GM19025 (cell line): ENCODE measurements at regions not wholly inside any gene's neighbourhood (a gene's known extent, or its start where the extent isn't known, plus 50 kb on each side); places are given as distances from the start of the nearest gene placed in this dataset.
"Not testable (repeated sequence)": the region's sequence is repeated elsewhere in the genome, so short reads cannot be mapped to it uniquely, and the experiment has no call there.

Experiments used
- ATAC-seq: cut with Tn5 transposase; IDR thresholded peaks from one replicate; pipeline ENCODE4 v1.9.1; 2021; ENCODE audit warnings: mild to moderate bottlenecking, low read depth, moderate library complexity; ENCODE audit not compliant: unreplicated experiment

DNA sequence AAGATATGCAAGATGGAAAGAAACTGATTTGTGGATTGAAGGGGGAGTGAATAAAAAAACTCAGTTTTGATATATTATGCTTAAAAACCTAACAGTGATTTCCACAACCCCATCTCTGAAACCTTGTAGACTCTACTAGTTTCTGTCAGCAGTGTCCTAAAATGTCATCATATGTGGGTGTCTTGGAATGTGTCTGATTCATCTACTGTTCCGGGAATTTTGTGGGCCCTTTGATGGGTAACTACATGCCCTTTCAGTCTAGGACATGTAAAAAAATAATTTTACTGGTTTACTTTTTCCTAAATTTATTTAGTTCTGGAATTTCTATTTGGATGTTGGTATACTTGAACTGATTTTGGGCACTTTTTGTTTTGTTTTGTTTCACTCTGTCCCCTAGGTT is 118.9 kb upstream of the NMUR2 start:
- no peak for ATAC-seq

DNA sequence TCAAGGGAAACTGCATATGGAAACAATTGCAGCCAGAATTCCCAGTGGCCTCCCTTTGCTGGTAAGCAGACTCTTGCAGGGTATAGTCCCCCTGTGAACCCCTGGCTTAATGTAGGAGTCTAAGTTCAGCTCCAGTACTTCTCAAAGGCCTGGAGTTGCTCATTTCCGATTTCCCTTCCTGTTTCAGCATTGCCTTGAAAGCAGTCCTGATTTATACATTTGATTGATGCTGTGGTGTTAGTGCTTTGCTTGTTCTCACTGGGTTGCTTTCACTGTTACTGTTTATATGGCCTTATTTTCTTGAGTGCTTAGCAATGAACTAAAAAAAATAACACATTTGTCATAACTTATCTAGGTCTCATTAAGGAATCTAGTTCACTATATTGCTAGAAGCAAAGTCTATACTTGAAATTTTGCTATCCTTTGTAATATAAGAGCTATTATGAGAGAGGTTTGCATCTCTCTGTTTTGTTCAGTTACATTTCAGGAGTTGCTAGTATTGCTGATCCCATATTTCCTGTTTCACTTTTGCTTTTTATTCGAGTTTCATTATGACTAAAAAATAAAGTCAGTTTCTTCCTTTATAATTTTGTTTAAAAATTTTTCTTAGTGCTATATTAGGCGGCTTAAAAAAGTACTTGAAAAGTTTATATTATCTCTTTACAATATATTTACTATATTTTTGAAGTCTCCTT is 122.4 kb upstream of the NMUR2 start:
- no peak for ATAC-seq

DNA sequence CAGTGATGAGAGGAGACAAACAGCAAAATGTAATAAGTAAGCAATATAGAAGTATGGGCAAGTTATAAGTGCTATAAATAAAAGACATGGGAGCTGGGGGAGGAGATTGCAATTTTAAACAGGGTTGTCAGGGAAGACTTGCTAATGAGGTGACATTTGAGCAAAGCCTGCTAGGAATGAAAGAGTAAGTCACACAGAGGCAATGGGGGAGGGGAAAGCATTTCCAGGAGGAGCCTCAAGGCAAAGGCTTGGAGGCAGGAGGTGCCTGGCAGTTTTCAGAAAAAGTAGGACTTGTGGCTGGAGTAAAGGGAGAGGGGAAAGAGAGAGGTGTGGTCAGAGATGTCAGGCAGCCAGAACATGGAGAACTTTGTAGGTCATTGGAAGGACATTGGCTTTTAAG is 124.4 kb upstream of the NMUR2 start:
- ATAC-seq, result no peak

DNA sequence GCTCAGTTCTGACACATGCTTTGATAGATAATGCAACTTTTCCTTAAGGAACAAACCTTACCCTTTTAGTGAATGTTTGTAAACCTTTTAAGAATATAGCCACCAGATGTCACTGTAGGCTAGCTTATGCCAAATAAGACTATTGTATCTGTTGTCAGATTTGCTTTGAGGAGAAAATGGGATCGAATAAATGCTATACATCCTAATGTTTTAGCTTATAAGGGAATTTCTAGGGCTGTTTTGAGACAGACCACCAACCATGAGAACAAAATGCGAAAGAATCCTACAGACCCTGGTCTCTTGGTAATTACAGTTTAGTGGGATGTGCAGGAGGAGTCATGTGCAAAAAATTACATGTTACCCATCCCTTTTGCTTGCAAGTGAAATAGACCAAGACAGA is 127.6 kb upstream of the NMUR2 start:
- ATAC-seq, result no peak

DNA sequence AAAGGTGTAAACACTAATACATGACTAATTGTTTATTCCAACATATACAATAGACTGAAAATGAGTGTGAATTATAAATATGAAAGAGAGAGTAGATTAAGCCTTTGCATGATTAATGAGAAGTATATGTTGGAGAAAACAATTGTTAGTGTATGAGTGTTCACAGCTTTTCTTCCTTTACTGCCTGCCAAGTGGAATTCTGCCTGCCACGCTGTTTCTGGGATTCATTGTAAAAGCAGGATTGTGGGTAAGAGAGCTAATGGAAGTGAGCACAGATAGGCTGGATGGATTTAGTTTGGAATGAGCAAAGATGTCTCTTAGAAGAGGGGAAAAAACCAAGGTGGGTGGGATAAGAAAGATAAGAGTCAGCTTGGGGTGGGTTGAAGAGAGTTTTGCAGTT is 129.6 kb upstream of the NMUR2 start:
- ATAC-seq, result no peak

DNA sequence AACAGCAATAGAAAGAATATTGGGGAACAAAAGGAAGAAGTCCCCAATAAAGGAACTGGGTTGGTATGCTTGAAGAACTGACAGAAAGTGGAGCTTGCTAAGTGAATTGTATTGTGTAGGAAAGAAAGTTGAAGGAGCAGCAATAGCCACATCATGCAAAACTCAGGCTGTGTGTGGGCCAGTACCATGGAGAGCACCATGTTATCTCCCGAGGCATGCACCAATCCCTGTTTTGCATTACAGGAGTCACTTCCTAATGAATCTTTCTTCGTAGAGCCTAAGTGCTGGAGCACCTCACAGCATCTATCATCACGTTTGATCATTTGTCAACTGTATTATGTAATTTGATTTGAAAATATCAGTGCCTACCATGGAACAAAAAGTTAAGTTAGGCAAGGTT is 137.7 kb upstream of the NMUR2 start:
- ATAC-seq, result no peak

DNA sequence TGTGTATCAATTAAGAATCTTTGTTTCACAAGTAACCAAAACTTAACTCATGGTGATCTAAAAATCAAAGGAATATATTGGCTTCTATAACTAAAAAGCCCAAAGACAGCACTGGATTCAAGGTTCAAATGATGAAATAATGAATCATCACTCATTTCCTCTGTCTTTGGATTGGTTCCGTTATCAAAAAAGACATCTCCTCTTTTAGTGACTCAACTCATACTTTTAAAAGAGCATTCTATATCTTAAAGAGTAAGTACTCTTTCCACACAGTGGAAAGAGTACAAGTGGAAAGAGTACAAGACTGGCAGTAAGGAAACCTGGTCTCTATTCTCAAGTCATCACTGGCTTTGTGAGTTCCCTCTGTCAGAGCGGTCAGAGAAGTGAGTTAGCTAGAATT is 141.4 kb upstream of the NMUR2 start:
- no peak for ATAC-seq

DNA sequence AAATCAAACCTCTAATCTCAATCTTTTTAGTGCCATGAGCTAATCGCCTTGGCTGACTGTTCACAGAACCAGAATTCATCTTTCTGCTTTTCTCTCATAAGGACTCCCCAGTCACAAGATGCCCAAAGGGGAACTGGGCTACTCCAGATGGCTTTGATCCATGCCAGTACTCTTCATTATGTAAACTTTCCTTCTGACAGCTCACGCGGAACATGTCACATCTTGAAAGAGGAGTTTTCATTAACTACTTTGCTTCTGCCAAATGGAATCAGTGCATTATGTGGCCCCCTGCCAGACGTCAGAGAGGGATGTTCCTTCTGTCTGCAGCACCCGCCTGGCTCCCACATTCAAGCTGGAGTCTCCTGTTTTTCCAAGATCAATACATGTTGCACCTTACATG is 142.1 kb upstream of the NMUR2 start:
- no peak for ATAC-seq

DNA sequence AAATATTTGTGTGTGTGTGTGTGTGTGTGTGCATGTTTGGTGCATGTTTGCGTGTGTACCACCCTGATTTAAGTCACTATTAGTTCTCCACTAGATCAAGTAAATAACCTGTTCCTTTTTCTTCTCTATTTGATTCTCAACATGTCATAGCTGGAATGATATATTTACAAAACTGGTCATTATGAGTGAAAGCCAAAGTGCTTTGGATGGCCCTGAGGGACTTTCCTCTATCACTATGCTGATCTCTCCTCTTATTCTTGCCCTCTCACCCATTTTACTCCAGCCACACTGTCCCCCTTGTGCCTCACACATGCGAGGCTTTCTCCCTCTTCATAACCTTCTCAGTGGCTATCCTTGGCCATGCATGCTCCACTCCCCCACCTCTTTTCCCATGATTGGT is 144.6 kb upstream of the NMUR2 start:
- no peak for ATAC-seq

DNA sequence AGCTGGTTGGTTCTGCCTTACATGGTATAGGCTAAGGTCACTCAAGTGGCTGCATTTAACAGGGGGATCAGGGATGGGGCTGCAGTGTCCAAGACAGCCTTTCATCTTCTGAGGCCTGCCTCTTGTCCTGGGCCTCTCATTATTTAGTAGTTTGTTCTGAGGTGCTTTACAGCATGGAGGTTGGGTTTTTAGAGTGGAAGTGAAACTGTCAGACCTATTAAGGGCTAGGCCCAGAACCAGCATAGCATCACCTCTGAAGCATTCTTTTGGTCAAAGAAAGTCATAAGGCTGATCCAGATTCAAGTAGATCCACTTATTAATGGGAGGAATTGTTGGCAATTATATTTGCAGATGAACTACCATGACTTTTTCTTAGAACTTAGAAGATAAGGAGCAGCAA is 146.0 kb upstream of the NMUR2 start:
- no peak for ATAC-seq

DNA sequence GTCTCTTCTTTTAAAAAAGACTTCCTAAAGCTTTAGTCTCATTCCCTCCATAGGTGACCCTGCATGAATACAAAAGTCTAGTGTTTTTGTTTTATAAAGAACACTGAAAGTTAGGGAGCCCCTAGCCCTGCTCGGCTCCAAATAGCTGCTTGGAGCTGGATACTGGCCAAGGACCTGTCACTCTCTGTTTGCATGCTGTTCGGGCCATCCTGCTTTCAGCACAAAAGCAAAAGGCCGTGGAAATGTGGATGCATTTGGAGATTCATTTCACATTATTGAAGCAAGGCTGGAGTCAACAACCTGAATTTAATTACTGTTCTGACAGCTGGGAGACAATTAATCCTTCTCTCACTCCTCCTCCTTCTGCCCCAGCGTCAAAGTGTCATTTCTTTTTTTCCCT is 151.7 kb upstream of the NMUR2 start:
- ATAC-seq, result no peak

DNA sequence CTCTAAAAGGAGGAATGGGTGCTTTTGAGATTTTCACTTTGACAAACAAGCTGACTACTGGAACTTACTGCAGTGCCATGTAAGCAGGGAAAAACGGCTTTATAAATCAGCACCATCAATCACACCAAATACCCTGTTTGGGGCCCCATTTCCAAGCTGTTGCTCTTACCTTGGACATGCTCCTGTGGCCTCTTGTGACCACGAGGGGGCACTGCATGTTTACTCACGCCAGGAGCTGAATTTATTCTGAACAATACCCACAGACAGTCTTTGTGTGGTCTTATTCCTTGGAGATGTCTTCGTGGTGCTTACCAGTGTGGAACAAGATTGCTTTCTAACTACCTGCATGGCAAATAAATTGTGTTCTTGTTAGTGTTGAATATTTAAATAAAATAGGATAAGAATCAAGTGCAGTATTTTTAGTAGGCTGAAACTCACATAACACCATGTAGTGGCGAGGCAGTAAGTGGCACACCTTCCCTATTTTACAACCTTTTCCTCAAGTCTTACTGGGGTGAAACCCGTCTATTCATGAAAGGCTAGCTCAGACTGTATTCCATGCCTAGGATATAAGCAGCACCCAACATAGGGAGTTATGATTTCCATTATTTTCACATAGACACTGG is 155.5 kb upstream of the NMUR2 start:
- peak; percentile 61 for ATAC-seq

DNA sequence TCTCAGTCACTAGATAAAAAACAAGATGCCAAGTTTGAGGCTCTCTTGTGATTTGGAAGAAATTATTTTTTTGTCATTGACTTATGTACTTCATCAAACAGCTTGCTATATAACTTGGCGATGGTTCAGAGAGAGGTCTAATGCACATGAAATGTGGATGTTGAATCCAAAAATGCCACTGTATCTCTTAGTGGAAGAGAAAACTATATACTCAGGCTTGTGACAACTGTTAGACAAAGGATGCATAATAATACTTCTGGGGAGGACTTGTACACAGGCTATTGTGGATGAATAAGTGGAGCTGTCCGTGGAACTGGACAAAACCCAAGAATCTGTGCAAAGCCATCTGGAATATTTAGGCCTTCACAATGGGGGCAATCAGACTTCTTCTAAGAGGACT is 162.9 kb upstream of the NMUR2 start:
- ATAC-seq, result no peak

DNA sequence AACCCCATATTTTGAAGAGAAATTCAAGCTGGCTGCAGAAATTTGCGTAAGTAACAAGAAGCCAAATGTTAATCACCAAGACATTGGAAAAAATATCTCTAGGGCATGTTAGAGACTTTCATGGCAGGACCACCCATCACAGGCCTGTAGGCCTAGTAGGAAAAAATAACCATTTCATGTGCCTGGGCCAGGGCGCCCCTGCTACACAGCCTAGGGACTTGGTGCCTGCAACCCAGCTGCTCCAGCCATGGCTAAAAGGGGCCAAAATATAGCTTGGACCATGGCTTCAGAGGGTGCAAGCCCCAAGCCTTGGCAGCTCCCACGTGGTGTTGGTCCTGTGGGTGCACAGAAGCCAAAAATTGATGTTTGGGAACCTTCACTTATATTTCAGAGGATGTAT is 167.7 kb upstream of the NMUR2 start:
- ATAC-seq, result no peak

DNA sequence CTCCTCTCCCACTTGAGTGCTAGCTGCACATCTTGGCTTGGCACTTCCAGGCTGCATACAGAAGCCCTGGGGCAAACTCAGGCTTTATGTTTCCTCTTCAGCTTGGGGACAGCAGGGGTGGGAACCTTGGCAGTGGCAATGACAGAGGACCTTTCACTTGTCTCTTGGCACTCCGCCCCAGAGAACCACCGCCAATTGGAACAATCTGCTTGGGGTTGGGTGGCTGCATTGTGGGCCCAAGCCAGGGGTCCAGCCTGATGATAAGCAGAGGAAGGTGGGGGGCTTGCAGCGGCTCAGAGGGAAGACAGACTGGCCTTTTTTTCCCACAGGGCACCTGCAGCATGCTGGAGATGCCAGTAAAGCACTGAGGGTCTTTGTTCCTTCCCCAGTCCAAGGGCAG is 179.0 kb upstream of the NMUR2 start:
- ATAC-seq, result no peak

DNA sequence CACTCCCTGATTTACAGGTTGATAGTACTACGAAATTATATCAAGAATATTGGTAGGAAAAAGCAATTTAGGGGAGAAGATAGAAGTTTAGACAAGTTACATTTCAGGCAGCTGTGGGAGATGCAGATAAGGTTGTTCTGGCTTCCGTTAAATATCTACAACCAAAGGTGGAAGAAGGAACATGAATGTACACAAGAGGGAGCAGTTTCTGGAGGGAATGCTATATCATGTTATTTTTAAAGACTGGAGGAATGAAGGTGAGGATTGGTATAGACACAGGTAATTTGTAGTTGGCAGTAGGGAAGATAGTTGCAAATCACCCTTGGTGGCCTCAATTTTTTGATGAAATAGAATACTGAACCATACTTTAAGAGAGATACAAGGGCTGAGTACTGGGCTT is 187.3 kb upstream of the NMUR2 start:
- ATAC-seq, result no peak

DNA sequence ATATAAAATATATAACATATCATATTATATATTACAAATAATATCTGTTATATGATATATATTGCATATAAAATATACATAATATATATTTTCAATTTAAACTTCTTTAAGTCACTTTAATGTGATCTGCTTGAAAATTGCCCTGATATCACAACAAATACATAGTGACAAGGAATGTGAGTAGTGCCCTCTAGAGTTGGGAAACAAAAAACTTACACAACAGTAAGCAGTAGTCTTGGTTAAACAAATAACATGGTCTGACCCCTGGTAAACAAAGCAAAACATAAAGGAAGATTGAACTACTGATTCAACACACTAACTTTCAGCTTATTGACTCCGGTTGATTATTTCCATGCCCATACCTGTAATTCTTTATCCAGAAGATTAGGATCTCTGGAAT is 188.3 kb upstream of the NMUR2 start:
- ATAC-seq, result no peak

DNA sequence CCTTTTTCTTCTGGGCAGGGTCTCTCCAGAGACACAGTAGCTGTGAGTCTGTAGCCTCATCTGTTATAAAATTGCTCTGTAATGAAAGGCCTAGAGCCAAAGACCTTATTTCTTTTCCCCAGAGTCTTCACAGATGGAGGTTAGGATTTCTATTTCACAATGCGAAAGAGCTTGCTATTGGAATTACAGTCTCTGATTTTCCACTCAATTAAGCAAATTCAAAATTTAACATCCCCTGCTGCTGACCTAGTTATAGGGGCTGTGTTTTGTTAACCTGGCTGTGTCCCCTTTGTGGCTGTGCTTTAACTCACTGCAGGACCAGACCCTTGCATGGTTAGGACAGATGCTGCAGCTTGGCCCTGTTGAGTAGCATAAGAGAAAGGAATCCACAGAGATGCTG is 190.3 kb upstream of the NMUR2 start:
- ATAC-seq, result no peak

DNA sequence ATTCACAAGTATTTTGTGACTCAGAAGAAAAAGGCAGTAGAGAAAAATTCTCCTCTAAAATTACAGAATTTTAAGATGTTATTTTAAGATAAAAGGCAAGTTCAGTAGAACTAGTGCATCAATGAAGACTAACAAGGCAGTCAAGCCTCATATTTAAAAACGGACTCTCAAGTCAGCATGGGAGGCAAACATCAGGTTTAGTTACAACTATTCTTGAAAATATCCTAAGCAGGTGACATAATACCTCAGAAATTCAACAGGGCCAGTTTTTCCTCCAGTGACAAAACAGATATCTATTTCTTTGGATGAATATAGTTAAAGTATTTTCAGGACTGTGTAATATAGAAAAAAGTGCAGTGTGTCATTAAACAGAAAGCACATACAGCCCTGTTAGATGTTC is 194.0 kb upstream of the NMUR2 start:
- ATAC-seq, result no peak

DNA sequence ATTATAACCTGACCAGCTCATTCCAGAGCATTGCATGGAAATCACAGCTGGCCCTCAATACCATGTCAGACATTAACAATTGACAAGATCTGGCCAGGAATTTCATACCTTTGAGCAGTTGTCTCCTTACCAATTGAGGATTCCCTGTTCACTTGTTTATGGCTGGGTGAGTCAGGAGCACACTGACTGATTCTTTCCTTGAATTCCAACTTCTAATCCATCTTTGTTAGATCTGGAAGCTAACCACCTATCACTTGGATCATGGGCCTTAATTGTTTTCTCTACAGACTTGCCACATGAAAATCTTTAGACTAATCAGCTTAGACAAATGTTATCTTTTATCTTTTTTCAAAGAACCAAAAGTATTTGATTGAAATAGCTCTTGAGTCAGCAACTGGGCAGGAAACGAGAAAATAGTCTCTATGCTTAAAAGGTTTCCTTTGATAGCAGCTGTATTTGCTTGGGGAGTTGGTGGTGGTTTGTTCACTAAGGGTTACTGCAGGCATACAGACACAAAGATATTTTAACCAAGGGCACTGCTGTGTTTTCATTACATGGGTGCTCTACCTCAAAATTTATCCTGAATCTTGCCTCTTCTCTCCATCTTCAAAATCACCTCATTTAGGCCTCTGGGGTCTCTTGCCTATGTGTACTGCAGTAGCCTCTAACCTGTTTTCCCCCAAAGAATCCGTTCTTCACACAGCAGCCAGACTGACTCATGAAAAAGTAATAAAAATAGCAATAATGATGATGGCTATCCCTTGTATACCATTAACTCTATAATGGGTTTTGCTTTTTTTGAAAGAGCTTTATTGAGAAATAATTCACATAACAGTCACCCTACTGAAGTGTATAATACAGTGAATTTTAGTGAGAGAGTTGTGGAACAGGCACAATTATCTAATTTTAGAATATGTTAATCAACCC is 197.0 kb upstream of the NMUR2 start:
- no peak for ATAC-seq

DNA sequence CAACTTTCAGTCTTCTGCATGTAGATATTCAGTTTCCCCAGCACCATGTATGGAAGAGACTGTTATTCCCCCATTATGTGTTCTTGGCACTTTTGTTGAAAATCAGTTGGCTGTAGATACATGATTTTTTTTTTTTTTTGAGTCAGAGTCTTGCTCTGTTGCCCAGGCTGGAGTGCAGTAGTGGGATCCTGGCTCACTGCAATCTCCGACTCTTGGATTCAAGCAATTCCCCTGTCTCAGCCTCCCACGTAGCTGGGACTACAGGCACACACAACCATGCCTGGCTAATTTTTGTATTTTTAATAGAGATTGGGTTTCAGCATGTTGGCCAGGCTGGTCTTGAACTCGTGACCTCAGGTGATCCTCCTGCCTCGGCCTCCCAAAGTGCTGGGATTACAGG is 201.0 kb upstream of the NMUR2 start:
- not testable (repeated sequence) for ATAC-seq
